ENCODE measurements at regions not wholly inside any gene's neighbourhood (a gene's known extent, or its start where the extent isn't known, plus 50 kb on each side); places are given as distances from the start of the nearest gene placed in this dataset.
"Not testable (repeated sequence)": the region's sequence is repeated elsewhere in the genome, so short reads cannot be mapped to it uniquely, and the experiment has no call there.

- no peak for DNase-seq
- intact Hi-C loops (cut with DNase I): no loop called here
These were observed 205.4 kb downstream of the DAD1 start for GRCh38 chr14:22383515-22384166.

GRCh38 chr14:22382955-22383354 is 206.1 kb downstream of the DAD1 start:
- intact Hi-C loops (cut with DNase I): no loop called here
- no peak for DNase-seq

DNA sequence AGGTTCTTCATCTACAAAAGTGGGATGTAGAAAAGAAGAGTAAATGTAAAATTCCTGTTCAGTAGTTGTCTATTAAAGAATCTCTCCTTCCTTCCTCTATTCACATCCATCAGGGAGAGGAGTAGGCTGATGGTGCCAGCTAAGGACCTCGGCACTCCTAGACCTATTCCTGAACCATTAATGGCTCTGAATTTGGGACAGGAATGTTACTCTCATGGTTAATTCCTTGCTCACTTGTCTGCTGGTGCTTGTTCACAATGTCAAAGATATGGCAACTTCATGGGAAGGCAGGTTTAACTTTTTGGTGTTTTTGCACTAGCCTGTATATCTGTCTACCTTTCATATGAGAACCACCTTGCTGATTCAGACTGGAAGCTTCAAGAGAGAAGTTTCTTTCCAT is 206.6 kb downstream of the DAD1 start:
- intact Hi-C loops (cut with DNase I): no loop called here
- DNase-seq: no peak

GRCh38 chr14:22381766-22382165 is 207.3 kb downstream of the DAD1 start:
- no peak for DNase-seq
- intact Hi-C loops (cut with DNase I): no loop called here

- intact Hi-C loops (cut with DNase I): no loop called here
These were observed 207.6 kb downstream of the DAD1 start for GRCh38 chr14:22381408-22381760.

GRCh38 chr14:22380571-22381407 is 208.2 kb downstream of the DAD1 start:
- no peak for DNase-seq
- intact Hi-C loops (cut with DNase I): no loop called here

More at GRCh38 chr14:22381408-22381760, 207.6 kb downstream of the DAD1 start:
- peak in 5 of 42 donors; percentile 21 to 48 (median 36) for DNase-seq

DNA sequence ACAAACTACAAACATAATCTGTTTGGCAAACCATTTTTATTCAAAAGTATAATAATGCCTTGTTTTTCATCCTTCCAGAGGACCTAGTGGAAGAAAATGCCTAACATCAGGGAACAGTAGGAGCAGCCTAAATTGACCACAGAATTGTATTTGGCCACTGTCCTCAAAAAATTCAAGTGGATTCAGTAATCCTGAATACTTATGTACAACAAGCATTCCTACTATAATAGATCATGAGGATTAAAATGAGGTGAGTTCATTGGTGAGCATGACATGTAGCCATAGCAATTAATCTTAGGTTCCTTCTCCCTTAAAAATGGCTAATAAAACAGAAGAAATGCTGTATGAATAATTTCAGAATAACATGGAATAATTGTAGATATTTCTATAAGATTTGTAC is 209.3 kb downstream of the DAD1 start:
- no peak for DNase-seq
- intact Hi-C loops (cut with DNase I): loop anchor here (5.0 kb wide), 1 partner anchor 62 kb away; no protein-coding TSS in a partner anchor

DNA sequence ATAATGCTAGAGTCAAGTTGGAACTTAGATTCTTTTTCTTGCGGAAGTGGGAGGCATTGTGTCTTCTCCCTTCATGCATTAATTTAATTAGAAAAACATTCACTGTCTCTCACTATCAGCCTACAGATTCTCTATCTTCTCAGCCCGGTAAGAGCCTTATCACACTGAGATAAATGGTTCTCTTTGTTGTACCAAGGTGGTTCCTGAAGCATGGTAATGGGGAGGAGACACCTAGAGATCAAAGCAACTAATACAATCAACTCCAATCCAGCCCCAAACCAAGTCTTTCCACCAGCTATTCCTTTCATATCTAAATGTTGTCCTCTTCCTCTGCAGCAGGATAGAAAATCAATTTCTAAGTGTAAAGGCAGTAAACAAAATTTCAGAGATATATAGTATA is 210.8 kb downstream of the DAD1 start:
- intact Hi-C loops (cut with DNase I): loop anchor here (5.0 kb wide), 1 partner anchor 61 kb away; no protein-coding TSS in a partner anchor
- DNase-seq: no peak

DNA sequence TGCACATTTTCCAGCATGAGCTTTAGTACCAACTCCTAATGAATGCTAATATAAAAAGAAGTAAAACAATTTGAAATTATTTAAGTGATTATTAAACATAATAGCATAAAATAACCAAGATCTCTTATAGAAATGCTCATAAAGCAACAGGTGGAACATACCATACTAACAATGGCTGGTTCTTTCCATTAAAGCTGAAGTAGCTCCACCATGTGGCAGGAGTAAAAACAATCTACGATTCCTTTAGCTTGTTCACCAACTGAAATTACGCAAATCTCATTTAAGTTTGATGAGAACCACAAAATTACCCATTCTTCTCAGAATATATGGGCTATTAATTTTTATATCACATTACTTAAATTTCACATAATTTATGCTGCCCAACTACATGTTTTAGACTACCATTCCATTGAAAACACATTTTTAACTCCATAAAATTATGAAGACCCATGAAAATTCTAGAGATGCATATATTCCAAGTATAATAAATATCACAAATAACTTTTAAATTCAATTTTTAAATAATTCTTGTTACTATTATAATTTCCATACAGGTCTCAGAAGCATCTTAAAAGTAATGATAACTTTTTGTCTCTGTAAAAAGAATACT is 213.6 kb downstream of the DAD1 start:
- peak in 14 of 42 donors; percentile 29 to 78 (median 46) for DNase-seq
- intact Hi-C loops (cut with DNase I): loop anchor here (5.0 kb wide), 1 partner anchor 58 kb away; no protein-coding TSS in a partner anchor

- intact Hi-C loops (cut with DNase I): no loop called here
- peak in 6 of 42 donors; percentile 12 to 64 (median 34) for DNase-seq
These were observed 218.8 kb downstream of the DAD1 start for GRCh38 chr14:22370084-22370847.

GRCh38 chr14:22358726-22359125 is 230.3 kb downstream of the DAD1 start:
- no peak for DNase-seq
- intact Hi-C loops (cut with DNase I): no loop called here

DNA sequence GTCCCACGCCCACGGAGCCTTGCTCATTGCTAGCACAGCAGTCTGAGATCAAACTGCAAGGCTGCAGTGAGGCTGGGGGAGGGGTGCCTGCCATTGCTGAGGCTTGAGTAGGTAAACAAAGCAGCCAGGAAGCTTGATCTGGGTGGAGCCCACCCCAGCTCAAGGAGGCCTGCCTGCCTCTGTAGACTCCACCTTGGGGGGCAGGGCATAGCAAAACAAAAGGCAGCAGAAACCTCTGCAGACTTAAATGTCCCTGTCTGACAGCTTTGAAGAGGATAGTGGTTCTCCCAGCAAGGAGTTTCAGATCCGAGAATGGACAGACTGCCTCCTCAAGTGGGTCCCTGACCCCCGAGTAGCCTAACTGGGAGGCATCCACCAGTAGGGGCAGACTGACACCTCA is 239.7 kb downstream of the DAD1 start:
- DNase-seq; intact Hi-C loops (cut with DNase I): not testable (repeated sequence)

- DNase-seq: no peak
- intact Hi-C loops (cut with DNase I): no loop called here
These were observed 244.4 kb downstream of the DAD1 start for GRCh38 chr14:22344673-22345072.

DNA sequence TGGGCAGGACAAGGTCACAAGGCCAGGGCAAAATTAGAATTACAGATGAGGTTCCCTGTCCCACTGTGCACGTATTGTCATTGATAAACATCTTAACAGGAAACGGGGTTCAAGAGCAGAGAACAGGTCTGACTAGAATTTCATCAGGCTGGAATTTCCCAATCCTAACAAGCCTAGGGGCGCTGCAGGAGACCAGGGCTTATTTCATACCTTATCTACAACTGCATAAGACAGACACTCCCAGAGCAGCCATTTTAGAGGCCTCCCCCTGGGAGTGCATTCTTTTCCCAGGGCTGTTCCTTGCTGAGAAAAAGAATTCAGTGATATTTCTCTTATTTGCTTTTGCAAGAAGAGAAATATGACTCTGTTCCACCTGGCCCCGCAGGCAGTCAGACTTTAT is 244.8 kb downstream of the DAD1 start:
- intact Hi-C loops (cut with DNase I); DNase-seq: not testable (repeated sequence)

DNA sequence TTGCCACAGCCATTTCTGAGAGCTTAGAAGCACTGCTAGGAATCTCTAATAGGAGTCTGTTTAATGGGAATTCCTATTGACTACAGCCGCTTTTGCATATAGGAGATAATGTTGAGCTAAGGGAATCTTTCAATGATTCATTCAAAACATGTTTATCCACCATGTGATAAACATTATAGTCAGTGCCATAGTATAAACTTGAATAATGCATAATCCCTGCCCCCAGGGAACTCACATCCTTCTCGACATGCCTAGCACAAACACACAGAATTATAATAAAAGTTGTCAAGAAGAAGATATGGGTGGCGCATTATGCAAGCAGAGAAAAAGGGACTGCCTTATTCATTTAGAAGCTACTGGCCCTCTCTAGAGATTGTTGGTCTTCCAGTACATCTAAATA is 248.0 kb downstream of the DAD1 start:
- no peak for DNase-seq
- intact Hi-C loops (cut with DNase I): no loop called here

DNA sequence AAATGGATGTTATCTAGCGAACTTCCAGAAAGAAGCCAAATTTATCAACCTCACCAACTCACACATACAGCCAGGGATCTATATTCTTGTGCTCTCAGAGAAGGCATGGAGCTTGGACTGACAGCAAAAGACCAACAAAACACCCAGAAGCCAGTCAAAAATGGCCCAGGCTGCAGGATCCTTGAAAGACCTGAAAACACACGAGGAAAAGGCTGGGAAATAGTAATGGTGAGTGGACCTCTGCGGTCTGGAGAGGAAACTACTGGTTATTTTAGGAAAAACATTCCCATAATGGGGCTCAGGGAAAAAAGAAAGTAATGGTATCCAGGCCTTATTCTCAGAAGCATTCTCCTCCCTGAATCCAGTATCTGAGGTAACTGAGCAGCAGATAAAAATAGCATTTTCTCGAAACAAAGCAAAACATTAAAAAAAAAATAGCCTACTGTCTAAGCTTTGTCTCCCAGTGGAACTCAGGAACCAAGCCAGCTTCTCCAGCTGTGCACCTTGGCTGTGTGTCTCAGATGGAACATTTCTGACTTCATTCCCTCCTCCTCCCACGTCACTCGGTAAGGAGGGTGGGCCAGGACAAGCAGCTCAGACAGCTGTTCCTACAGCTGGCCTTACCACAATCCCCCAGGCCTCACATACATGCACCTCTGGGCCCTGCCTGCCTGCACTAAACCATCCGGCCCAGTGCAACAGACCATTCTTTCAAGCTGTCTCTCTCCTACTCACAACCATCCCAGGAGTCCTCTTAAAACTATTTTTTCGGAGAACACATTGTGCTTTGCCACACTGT is 249.9 kb downstream of the DAD1 start:
- intact Hi-C loops (cut with DNase I): no loop called here
- peak in 39 of 42 donors; percentile 3 to 80 (median 40) for DNase-seq

- intact Hi-C loops (cut with DNase I): no loop called here
These were observed 250.6 kb downstream of the DAD1 start for GRCh38 chr14:22338381-22338780.

GRCh38 chr14:22337938-22338337 is 251.1 kb downstream of the DAD1 start:
- no peak for DNase-seq
- intact Hi-C loops (cut with DNase I): no loop called here

More at GRCh38 chr14:22338381-22338780, 250.6 kb downstream of the DAD1 start:
- no peak for DNase-seq

Data from head of caudate nucleus (tissue), 42 donors.